HG03558 (cell line): ENCODE measurements at regions not wholly inside any gene's neighbourhood (a gene's known extent, or its start where the extent isn't known, plus 50 kb on each side); places are given as distances from the start of the nearest gene placed in this dataset.

ENCODE experiments used
- ATAC-seq: cut with Tn5 transposase; IDR thresholded peaks from one replicate; pipeline ENCODE4 v1.9.1; 2021; ENCODE audit warnings: moderate number of reproducible peaks; ENCODE audit not compliant: unreplicated experiment; ENCODE audit errors: extremely low read depth

- ATAC-seq, result no peak
Measured at GRCh38 chr15:46577767-46578166, 942.9 kb downstream of the SQOR start.

- no peak for ATAC-seq
Measured at GRCh38 chr15:46580487-46580886, 945.7 kb downstream of the SQOR start.

- ATAC-seq, result no peak
Measured at GRCh38 chr15:46580924-46581323, 946.1 kb downstream of the SQOR start.

GRCh38 chr15:46589088-46589487 is 954.3 kb downstream of the SQOR start:
- ATAC-seq, result no peak

- ATAC-seq, result no peak
Measured at GRCh38 chr15:46591462-46591861, 956.6 kb downstream of the SQOR start.

- ATAC-seq, result no peak
Measured at GRCh38 chr15:46595016-46595415, 960.2 kb downstream of the SQOR start.

GRCh38 chr15:46607077-46607476 is 972.2 kb downstream of the SQOR start:
- no peak for ATAC-seq

- ATAC-seq, result no peak
Measured at GRCh38 chr15:46616033-46616432, 981.2 kb downstream of the SQOR start.

GRCh38 chr15:46617507-46617906 is 982.7 kb downstream of the SQOR start:
- ATAC-seq, result no peak

GRCh38 chr15:46618984-46619383 is 984.2 kb downstream of the SQOR start:
- ATAC-seq, result no peak

- ATAC-seq, result no peak
Measured at GRCh38 chr15:46620392-46621013, 985.7 kb downstream of the SQOR start.

- no peak for ATAC-seq
Measured at GRCh38 chr15:46622851-46623250, 988.0 kb downstream of the SQOR start.

GRCh38 chr15:46636206-46636605 is 1001.4 kb downstream of the SQOR start:
- no peak for ATAC-seq

GRCh38 chr15:46644501-46645481 is 1010.0 kb downstream of the SQOR start:
- no peak for ATAC-seq

- no peak for ATAC-seq
Measured at GRCh38 chr15:46646490-46646889, 1011.7 kb downstream of the SQOR start.

- no peak for ATAC-seq
Measured at GRCh38 chr15:46647046-46647445, 1012.2 kb downstream of the SQOR start.

- no peak for ATAC-seq
Measured at GRCh38 chr15:46652266-46652665, 1017.4 kb downstream of the SQOR start.

GRCh38 chr15:46654993-46655392 is 1020.2 kb downstream of the SQOR start:
- ATAC-seq, result no peak

GRCh38 chr15:46660096-46660842 is 1025.4 kb downstream of the SQOR start:
- ATAC-seq, result no peak

- no peak for ATAC-seq
Measured at GRCh38 chr15:46670258-46670657, 1035.4 kb downstream of the SQOR start.

GRCh38 chr15:46671336-46671735 is 1036.5 kb downstream of the SQOR start:
- no peak for ATAC-seq
